NCI-H82 treated with DMSO at 0.1 percent for 48 hours (cell line): ENCODE measurements at regions not wholly inside any gene's neighbourhood (a gene's known extent, or its start where the extent isn't known, plus 50 kb on each side); places are given as distances from the start of the nearest gene placed in this dataset.
"Not testable (repeated sequence)": the region's sequence is repeated elsewhere in the genome, so short reads cannot be mapped to it uniquely, and the experiment has no call there.

Source experiments
- DNase-seq: peaks from one replicate; lab custom pipeline; 2025; ENCODE audit not compliant: unreplicated experiment; lab: John Stamatoyannopoulos, UW

- DNase-seq, result peak; percentile 13
Observed at GRCh38 chr7:19537942-19538401, 170.9 kb downstream of the POLR1F start.

GRCh38 chr7:19533266-19533665 lies 175.6 kb downstream of the POLR1F start:
- DNase-seq, result no peak

DNA sequence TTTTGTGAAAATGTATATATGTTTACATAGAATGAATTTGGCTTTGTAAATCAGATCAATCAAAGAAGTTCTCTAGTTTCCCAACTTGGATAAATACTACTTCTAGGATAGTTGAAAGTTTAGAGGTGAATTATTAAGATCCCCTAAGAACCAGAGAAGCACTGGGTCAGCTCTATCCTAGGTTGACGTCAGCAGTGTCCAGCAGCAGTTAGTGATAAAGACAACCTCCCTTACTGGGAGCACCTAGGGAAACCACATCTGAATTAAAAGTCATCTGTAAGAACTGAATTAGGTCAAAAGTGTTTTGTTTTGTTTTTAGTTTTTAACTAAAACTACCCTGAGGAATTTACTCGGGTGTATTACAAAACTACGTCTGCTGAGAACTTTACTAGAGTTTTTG lies 178.0 kb downstream of the POLR1F start:
- no peak for DNase-seq

GRCh38 chr7:19530261-19530660 lies 178.6 kb downstream of the POLR1F start:
- no peak for DNase-seq

DNA sequence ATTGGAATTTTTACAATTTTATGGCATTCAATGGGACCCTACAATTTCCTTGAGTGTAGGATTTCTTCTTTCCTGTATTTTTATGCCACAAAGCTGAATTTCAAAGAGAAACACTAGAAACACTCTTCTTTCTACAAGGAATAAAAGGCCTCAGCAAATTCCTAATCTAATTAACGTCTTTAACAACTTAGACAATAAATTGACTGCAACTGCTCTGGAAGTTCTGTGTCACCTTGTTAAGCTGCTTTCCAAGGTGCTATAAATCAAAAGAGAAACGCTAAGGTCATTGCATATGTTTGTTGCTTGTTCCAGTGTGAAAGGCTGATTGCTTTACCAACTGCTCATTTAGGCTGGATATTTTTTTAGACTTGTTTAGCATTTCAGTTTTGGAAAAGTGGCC lies 182.2 kb downstream of the POLR1F start:
- peak; percentile 89 for DNase-seq

DNA sequence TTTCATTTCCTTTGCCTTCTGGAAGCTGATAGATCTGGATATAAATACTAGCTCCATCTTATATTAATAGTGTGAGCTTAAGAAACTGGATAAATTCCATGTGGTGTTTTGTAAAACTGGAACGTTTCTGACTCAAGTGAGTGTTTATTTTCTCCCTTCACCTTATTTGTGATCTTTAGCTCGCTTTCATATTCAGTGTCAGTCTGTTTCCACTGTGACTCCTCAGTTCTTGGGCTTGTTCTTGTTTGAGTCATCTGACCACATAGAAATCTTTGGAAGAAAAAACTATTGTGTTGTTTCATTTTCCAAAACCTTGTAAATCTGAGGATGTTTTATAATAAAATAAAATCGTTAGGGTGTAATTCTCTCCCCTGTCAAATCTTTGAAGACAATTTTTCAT lies 186.4 kb downstream of the POLR1F start:
- no peak for DNase-seq

- DNase-seq, result no peak
Observed at GRCh38 chr7:19520392-19520791, 188.4 kb downstream of the POLR1F start.

- no peak for DNase-seq
Observed at GRCh38 chr7:19519443-19520021, 189.3 kb downstream of the POLR1F start.

DNA sequence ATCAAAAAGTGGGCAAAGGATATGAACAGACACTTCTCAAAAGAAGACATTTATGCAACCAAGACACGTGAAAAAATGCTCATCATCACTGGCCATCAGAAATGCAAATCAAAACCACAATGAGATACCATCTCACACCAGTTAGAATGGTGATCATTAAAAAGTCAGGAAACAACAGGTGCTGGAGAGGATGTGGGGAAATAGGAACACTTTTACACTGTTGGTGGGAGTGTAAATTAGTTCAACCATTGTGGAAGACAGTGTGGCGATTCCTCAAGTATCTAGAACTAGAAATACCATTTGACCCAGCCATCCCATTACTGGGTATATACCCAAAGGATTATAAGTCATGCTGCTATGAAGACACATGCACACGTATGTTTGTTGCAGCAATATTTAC lies 191.3 kb downstream of the POLR1F start:
- DNase-seq, result not testable (repeated sequence)

GRCh38 chr7:19508821-19509220 lies 200.0 kb downstream of the POLR1F start:
- no peak for DNase-seq

DNA sequence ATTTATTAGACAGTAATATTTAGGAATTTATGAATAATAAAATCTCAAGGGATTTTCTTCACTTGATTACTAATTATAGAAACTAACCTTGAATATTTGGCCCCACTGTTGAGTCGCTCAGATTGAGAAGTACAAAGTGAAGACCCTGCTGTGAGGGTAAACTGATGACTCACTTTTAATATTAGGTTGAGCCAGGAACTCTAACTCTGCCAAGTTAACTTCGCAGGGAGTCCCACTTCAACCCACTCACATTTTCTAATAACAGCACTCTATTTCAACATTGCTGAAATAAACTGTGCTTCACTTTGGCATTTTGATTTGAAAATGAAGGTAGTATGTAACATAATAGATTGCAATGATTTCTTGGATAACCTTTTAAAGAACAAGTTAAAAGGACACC lies 200.7 kb downstream of the POLR1F start:
- no peak for DNase-seq

- DNase-seq, result no peak
Observed at GRCh38 chr7:19491821-19492452, 216.9 kb downstream of the POLR1F start.

DNA sequence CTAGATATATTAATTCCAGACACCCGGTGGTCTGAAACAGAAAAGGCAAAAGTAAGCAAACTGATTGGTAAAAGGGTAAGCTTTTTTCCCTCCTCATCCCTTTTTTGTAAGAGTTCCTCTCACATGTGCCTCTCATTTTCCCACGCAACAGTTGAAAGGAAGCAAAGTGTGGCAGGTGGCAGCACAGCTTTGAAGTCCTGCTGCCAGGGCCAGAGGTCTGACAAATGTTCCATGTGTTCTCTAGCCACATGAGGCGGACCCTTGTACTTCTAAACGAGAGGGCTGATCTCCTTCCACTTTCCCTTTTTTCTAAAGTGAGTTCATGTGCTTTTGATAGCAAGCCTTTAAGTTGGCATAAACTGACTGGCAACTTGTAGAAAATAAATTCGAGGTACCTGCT lies 217.5 kb downstream of the POLR1F start:
- no peak for DNase-seq

- DNase-seq, result no peak
Observed at GRCh38 chr7:19489162-19489820, 219.5 kb downstream of the POLR1F start.

DNA sequence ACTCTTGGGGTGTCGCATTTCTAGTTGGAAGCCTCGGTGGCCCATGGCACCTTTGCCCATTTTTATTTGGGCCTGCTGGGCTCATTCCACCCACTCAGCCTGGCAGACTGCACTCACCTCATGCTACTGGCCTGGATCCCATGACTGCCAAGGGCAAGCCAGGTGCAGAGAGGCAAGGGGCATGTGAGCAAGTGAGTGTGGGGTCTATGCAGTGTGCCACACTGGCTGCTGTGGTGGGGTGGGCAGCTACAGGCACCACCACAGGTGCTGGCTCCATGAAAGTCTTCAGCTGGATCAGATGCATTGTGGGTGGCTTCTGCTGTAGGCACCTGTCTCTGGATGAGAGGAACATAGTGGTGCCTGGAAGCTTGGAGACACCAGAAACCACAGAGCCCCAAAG lies 220.8 kb downstream of the POLR1F start:
- DNase-seq, result no peak

DNA sequence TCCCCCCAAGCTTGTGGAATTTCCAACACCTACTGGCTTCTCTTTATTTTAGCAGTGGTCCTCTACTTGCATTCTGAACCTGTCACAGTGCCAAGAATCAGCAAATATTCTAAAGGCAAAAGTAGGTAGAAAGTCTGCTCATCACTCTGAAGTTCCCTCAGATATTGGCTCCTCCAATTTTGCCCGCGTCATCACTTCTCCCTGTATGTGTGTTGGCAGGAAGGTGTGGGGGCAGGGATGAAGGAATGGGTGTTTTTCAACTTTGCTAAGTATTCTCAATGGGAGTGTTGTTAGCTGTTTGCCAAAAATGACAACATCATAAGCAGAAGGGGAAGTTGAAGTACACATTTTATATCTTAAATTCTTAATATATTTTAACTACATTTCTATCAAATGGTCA lies 226.2 kb downstream of the POLR1F start:
- DNase-seq, result no peak

GRCh38 chr7:19480383-19480782 lies 228.5 kb downstream of the POLR1F start:
- DNase-seq, result no peak

- no peak for DNase-seq
Observed at GRCh38 chr7:19470031-19470430, 238.8 kb downstream of the POLR1F start.

GRCh38 chr7:19465861-19466260 lies 243.0 kb downstream of the POLR1F start:
- DNase-seq, result no peak

GRCh38 chr7:19464751-19465150 lies 244.1 kb downstream of the POLR1F start:
- DNase-seq, result no peak

DNA sequence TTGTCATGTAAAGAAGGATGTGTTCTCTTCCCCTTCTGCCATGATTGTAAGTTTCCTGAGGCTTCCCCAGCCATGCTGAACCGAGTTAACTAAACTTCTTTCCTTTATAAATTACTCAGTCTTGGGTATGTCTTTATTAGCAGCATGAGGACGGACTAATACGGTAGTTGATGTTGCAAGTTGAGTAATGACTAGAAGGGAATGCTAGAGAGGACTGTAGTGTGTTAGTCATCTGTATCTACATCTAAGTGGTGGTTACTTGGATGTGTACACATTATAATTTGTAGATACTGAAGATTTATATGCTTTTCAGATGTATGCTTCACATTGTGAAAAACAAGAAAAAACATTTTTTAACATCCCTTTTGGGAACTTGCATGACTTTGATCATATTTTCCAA lies 244.6 kb downstream of the POLR1F start:
- DNase-seq, result no peak

DNA sequence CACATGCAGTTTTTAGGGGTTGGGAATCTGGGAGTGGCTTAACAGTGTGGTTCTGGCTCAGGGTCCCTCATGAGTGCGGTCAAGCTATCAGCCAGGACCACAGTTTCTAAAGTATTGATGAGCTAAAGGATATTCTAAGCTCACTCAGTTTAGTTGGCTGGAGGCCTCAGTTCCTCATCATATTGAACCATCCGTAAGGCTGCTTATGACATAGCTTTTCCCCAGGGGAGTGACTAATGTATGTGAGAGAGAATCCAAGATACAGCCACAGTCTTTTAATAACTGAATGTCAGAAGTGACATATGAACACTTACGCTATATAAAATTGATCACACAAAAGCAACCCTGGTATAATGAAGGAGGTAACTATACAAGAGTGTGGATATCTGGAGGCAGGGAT lies 245.3 kb downstream of the POLR1F start:
- DNase-seq, result no peak

DNA sequence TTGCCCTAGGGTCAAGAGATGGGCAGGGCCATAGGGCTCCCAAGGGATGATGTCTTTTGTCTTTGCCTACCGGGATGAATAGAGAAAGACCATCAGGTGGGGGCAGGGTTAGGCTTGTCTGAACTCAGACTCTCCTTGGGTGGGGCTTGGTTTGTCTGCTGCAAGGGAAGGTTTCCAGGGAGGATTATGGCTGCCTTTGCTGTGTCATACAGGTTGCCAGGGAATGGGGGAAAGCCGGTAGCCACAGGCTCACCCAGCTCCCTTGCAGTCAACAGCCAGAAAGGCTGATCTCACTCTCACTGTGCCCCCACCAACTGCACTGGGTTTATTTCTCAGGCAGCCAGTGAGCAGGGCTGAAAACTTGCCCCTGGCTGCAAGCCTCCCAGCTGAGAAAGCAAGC lies 253.2 kb downstream of the POLR1F start:
- no peak for DNase-seq
